ENCODE measurements at regions not wholly inside any gene's neighbourhood (a gene's known extent, or its start where the extent isn't known, plus 50 kb on each side); places are given as distances from the start of the nearest gene placed in this dataset.

DNA sequence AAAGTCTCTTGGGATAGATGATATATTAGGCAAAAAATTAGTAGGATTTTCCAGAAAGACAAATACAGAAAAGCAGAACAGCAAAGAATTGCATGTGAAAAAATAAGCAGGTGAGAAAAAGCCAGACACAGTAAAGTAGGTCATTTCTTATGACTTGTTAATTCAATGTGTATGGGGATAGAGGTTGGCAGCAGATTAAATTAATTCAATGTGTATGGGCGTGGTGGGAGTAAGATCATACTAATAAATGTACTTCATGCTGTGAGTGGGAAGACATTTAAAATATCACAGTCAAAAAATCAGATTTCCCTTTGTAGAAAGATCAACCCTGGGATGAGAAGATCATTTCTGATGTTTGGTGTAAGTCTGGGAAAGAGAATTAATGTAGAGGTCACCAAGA is 1146.4 kb upstream of the INTU start:
- DNase-seq (ENCODE audit: low spot score) = no peak
- H3K27me3 ChIP-seq (ENCODE audit: control insufficient read depth in 4 of 4, insufficient read depth in 4 of 4, low read length in 3 of 4) = no peaks in the 10 kb centered on the region
- H3K4me3 ChIP-seq (ENCODE audit: low read depth in 1 of 3, low read length in 3 of 3) = no peak overlapping the region
- no peaks in the 10 kb centered on the region for H3K9me3 ChIP-seq (ENCODE audit: control insufficient read depth in 4 of 4, low read length in 3 of 4)
- TF ChIP-seq SP1 (IDR thresholded peaks at IDR 0.05) (no peak), NR2F2 (IDR thresholded peaks at IDR 0.05) (no peak), YY1 (IDR thresholded peaks at IDR 0.05) (no peak), ATF3 (IDR thresholded peaks at IDR 0.05) (no peak), JUND (IDR thresholded peaks at IDR 0.05) (no peak), HNF4G (IDR thresholded peaks at IDR 0.05) (no peak), CTCF (IDR thresholded peaks at IDR 0.05; ENCODE audit: low read depth, low read length, missing input control) (no peak)
- WGBS = 49% methylated on average over 1 of the region's 1 CpG
- H3K36me3 ChIP-seq (ENCODE audit: control insufficient read depth in 4 of 4, insufficient read depth in 3 of 4, low read depth in 1 of 4, low read length in 3 of 4) = no peaks in the 10 kb centered on the region
- no peak overlapping the region for H3K27ac ChIP-seq (ENCODE audit: low read depth in 1 of 2, low read length in 2 of 2)
- no peak overlapping the region for H3K9ac ChIP-seq (ENCODE audit: low read depth in 1 of 2, low read length in 2 of 2)
- H3K4me1 ChIP-seq (ENCODE audit: control insufficient read depth in 4 of 4, insufficient read depth in 4 of 4, low read length in 3 of 4) = no peaks in the 10 kb centered on the region

DNA sequence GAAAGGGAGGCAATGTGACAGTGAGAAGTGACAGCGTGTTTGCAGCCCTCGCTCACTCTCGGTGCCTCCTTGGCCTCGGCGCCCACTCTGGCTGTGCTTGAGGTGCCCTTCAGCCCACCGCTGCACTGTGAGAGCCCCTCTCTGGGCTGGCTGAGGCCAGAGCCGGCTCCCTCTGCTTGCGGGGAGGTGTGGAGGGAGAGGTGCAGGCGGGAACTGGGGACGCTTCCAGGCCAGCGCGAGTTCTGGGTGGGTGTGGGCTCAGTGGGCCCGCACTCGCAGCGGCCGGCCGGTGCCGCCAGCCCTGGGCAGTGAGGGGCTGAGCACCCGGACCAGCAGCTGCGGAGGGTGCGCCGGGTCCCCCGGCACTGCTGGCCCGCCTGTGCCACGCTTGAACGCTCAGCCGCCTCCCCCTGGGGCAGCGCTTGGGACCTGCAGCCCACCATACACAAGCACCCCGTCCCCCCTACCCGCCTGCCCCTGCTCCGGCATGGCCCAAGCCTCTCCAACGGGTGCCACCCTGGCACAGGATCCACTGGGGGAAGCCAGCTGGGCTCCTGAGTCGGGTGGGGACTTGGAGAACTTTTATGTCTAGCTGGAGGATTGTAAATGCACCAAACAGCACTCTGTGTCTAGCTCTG is 1142.8 kb upstream of the INTU start:
- WGBS = 88% methylated on average over 33 of the region's 33 CpGs
- no peaks in the 10 kb centered on the region for H3K36me3 ChIP-seq (ENCODE audit: control insufficient read depth in 4 of 4, insufficient read depth in 3 of 4, low read depth in 1 of 4, low read length in 3 of 4)
- H3K4me3 ChIP-seq (ENCODE audit: low read depth in 1 of 3, low read length in 3 of 3) = no peak overlapping the region
- H3K9ac ChIP-seq (ENCODE audit: low read depth in 1 of 2, low read length in 2 of 2) = no peak overlapping the region
- H3K9me3 ChIP-seq (ENCODE audit: control insufficient read depth in 4 of 4, low read length in 3 of 4) = no peaks in the 10 kb centered on the region
- H3K27ac ChIP-seq (ENCODE audit: low read depth in 1 of 2, low read length in 2 of 2) = no peak overlapping the region
- TF ChIP-seq RAD21 (IDR thresholded peaks at IDR 0.05) (no peak), RXRA (IDR thresholded peaks at IDR 0.05) (no peak), NR2F2 (IDR thresholded peaks at IDR 0.05) (no peak), SP1 (IDR thresholded peaks at IDR 0.05) (no peak), GABPA (IDR thresholded peaks at IDR 0.05 in 1 of 2, conservative IDR thresholded peaks at IDR 0.05 in 1 of 2) (no peak), ZBTB33 (IDR thresholded peaks at IDR 0.05) (no peak), JUND (IDR thresholded peaks at IDR 0.05) (no peak), FOXA2 (IDR thresholded peaks at IDR 0.05) (no peak), YY1 (IDR thresholded peaks at IDR 0.05) (no peak), FOXA1 (IDR thresholded peaks at IDR 0.05) (no peak), REST (IDR thresholded peaks at IDR 0.05) (no peak), MAX (IDR thresholded peaks at IDR 0.05) (no peak)
- H3K4me1 ChIP-seq (ENCODE audit: control insufficient read depth in 4 of 4, insufficient read depth in 4 of 4, low read length in 3 of 4) = no peaks in the 10 kb centered on the region
- no peaks in the 10 kb centered on the region for H3K27me3 ChIP-seq (ENCODE audit: control insufficient read depth in 4 of 4, insufficient read depth in 4 of 4, low read length in 3 of 4)
- no peak for DNase-seq (ENCODE audit: low spot score)
